Stimulated activated CD8-positive, alpha-beta memory T cell treated with anti-CD3 and anti-CD28 coated beads, Interleukin-2, amount 100 ng/mL, for 1 hour (primary cell): ENCODE measurements at regions not wholly inside any gene's neighbourhood (a gene's known extent, or its start where the extent isn't known, plus 50 kb on each side); places are given as distances from the start of the nearest gene placed in this dataset.

ENCODE experiments used
- DNase-seq, 2 donors: peaks; one replicate each; pipeline ENCODE4 v3.0.0-alpha.2; 2020; ENCODE audit warnings: low read depth in 2 of 2

DNA sequence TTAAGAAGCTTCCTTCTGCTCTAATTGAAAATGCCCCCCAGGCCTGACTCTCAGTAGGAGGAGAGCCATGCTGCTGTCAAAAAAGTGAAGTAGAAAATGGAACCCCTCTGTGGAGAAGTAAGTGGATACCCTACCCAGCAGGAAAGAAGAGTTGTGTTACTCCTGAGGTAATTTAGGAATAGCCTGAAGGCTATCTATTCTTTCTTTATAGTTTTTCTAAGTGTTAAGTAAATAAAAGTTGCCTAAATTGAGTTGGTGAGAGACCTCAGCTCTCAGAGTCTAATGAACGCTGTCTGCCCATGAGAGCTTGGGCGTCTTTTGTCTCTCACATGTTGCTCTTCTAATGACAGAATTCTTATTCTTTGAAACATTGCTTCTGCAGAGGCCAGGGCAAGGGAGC, 116.2 kb downstream of the NSUN3 start:
- no peak for DNase-seq

DNA sequence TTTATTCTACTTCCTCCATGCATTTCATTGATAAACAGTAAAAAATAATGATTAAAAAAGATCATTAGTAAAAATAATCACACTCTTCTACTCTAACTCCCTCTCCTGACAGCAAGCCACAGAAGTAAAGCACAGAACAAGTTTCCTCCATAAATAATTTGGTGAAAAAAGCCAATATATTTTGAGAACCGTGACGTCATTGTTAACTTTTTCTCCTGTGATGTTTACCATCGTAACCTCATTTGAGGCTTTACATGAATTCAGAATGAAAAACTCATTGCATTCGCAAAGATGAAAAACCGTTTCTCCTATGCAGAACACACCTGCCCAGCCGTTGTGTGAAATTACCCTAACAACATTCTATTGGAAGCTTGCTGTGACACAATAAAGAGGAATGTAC, 120.7 kb downstream of the NSUN3 start:
- no peak for DNase-seq

- no peak for DNase-seq
These were observed 121.9 kb downstream of the NSUN3 start for GRCh38 chr3:94184781-94185180.

GRCh38 chr3:94185753-94186152, 122.9 kb downstream of the NSUN3 start:
- no peak for DNase-seq

- DNase-seq: no peak
These were observed 124.8 kb downstream of the NSUN3 start for GRCh38 chr3:94187697-94188096.

DNA sequence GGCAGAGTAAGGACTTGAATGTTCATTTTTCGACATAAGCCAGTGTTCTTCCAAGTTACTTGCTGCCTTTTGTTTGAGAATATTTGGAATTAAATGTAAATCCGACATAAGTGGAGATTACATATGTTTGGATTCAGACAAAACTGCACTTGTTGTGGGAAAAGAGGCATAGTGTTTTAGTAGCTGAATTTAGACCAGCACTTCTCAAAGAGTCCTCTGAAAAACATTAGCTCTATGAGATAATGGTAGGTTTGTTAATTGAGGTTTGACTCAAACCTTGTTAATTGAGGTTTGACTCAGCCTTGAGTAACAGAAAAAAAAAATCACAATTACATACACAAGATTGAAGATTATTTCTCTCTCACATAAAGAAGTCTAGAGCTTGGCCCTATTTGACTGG, 132.5 kb downstream of the NSUN3 start:
- DNase-seq: no peak

DNA sequence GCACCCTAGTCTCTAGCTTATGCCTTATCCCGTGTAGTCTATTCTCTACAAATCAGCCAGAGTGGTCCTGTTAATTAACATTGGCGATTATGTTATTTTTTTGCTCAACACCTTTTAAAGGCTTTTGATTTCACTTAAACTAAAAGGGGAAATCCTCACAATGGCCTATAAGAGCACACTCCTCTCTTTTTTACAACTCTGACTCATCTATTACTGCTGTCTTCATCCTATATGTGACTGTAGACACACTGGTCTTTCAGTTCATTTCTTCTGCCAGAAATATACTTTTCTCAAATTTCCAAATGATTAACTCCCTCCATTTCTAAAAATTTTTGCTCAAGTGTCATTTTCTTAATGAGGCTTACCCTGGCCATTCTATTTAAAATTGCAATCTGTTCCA, 143.4 kb downstream of the NSUN3 start:
- no peak for DNase-seq

DNA sequence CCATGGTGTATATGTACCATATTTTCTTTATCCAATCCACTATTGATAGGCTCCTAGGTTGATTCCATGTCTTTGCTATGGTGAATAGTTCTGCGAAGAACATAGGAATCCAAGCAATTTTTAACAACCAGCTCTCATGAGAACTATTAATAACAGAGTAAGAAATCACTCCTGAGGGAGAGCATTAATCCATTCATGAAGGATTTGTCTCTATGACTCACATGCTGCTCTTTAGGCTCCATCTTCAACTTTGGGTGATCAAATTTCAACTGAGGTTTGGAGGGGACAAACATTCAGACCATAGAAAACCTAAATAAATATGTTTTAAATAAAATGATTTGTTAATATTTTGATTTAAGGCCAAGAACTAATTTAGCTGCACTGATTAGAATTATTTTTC, 147.4 kb downstream of the NSUN3 start:
- no peak for DNase-seq

GRCh38 chr3:94217406-94217805, 154.5 kb downstream of the NSUN3 start:
- DNase-seq: no peak

DNA sequence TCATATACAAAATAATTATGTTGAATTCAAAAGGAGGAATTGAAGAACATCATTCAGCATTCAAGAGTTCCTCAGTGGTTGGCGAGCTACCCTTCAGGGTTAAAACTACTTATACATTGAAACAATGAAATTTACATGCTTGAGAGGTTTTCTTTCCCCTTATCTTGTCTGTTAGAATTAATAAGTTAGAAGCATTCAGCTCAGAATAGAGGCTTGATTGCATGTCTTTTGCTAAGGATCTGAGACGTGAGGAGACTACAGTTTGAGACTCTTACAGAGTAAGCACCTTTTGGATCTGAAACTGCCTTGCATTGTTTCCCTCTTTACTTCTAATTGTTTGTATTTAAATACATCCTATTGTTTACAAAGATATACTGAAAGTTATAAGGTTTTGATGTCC, 157.6 kb downstream of the NSUN3 start:
- DNase-seq: no peak

DNA sequence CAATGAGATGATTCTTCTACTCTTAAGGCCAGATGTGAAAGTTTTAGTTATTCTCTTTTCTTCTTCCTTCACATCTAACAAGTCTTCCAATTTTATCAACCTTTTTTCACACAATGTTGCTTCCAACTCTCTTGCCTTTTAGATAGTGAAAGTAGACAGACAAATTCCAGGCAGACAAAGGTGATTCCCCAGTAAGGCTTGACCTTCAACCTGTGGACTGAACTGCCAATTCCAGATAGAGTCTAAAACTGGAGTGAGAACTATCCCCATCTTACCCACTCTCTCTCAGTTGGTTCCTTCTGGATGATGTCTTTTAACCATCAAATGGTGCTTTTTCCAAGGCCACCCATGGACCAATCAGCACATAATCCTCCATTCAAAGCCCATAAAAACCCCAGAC, 159.0 kb downstream of the NSUN3 start:
- no peak for DNase-seq

DNA sequence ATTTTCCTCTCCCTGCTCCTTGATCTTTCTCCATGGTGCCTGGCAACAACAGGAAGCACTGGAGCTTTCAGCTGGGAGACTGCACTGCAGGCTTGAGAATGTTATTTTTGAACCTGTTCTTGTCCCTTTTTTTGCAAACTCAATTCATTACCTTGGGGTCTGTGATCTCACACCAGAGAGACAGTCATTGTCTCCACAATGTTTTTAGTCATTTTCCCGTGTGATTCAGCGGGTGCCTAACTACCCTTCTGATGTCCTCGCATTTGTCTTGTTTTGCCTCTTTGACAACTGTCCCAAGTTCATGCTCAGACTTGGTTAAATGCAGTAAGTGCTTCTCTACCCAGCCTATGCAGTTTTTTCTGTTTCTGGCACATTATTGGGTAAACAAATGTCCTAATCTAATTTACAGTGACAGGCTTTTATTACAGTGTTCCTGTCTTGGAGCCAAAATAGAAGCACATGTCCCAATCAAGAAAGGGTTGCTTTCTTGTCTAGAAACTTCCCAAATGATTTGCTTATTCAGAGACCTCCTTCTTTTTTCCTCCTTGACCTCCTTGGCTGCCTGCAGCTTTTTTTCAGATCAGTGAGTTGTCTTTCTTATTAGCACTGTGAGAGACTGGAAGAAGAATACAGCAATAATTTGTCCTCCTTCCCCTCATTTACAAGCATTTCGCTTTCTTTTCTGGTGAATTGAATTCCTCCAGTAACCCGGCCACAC, 162.4 kb downstream of the NSUN3 start:
- no peak for DNase-seq

- DNase-seq: no peak
These were observed 163.2 kb downstream of the NSUN3 start for GRCh38 chr3:94226078-94226477.

DNA sequence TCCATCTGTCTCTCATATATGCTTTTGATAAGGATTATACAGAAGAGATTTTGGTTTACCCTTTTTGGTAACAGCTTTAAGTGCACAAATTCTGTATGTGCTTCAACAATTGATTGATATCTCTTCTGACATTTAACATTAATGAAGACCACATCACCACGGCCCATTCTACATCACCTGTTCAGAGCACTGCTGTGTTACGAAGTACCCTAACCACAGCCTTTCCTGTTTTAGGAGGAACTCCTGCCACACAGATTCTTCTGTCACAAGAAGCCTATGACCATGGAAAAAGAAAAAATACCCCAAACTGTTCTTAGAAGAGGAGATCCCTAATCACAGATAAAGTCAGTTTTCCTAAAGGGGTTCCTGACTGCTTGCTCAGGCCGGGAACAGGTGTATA, 170.1 kb downstream of the NSUN3 start:
- DNase-seq: no peak

DNA sequence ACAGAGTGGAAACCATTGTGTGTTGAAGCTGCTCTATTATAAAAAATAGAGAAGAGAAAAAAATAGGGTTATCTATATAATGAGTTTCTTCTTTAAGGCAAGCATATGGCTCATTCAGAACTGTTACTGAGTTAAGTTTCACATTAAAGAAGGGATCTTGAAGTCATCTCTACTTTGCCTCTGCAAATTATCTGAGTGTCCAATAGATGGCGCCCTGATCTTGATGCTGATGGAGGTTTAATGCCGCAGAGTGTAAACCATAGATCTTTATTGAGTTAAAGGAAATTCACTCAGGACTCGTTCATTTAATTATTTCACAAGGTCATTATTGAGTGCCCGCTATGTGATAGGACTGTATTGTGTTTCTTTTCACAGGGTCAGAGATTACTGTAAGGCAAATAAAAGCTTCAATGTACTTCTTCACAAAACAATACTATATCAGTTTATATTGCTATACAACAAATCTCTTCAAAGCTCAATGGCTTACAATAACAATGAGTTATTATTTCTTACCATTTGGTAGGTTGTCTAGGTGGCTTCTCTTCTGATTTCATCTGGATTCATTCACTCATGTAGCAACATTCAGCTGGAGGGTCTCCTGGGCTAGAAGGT, 171.4 kb downstream of the NSUN3 start:
- DNase-seq: no peak

GRCh38 chr3:94241986-94242385, 179.1 kb downstream of the NSUN3 start:
- DNase-seq: no peak

GRCh38 chr3:94246171-94246570, 183.3 kb downstream of the NSUN3 start:
- DNase-seq: no peak

DNA sequence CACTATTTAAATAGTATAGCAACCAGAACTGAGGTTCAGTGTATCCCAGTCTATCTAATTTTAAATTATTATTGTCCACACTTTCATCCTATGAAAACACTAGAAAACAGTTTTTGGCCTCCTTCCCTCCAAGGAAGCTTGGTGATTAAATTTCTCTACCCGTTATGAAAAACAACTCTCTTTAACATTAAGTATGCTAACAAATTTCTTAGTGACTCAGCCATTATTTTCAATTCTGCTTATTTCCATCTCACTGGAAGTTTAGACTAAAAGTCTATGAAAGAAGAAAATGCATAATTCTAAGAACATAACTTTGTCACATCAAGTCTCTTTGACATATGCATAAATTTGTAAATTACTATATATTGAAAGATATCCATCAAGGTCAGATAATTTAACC, 185.2 kb downstream of the NSUN3 start:
- no peak for DNase-seq

- DNase-seq: peak; percentile 5 to 41
These were observed 186.7 kb downstream of the NSUN3 start for GRCh38 chr3:94249491-94250079.

DNA sequence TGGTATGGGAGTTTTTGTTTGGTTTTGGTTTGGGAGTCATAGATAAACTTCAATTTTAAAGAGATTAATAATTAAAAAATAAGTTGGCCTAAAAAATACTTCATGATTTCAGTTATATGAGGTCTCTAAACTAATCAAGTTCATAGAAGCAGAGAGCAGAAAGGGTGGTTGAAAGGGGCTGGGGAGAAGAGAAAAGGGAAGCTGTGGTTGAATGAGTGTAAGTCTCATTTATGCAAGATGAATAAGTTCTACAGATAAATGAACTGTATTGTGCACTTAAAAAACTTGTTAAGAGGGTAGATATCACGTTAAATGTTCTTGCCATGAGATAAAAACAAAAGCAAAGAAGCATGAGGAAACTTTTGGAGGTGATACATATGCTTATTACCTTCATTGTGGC, 188.7 kb downstream of the NSUN3 start:
- no peak for DNase-seq

- DNase-seq: no peak
These were observed 189.5 kb downstream of the NSUN3 start for GRCh38 chr3:94252316-94252715.

- no peak for DNase-seq
These were observed 194.3 kb downstream of the NSUN3 start for GRCh38 chr3:94256888-94257813.
